Skin epidermis (tissue), 12 donors: ENCODE measurements at regions not wholly inside any gene's neighbourhood (a gene's known extent, or its start where the extent isn't known, plus 50 kb on each side); places are given as distances from the start of the nearest gene placed in this dataset.
A peak's percentile ranks its signal among the peaks of the same experiment; 100 is the strongest.

Source experiments
- H3K27ac ChIP-seq, 21 experiments: fragments of 200-600 bp; sonication (generic) in 11 of 21; one replicate each; pipeline ENCODE4 v1.5.0; 2020; ENCODE audit warnings: mild to moderate bottlenecking in 3 of 21, inconsistent platforms in 2 of 21, moderate library complexity in 2 of 21
- H3K4me3 ChIP-seq, 7 experiments: fragments of 200-600 bp; sonication (generic) in 2 of 7; one replicate each; pipeline ENCODE4 v1.5.0; 2020; ENCODE audit warnings: inconsistent platforms in 2 of 7, mild to moderate bottlenecking in 2 of 7, moderate library complexity in 1 of 7

DNA sequence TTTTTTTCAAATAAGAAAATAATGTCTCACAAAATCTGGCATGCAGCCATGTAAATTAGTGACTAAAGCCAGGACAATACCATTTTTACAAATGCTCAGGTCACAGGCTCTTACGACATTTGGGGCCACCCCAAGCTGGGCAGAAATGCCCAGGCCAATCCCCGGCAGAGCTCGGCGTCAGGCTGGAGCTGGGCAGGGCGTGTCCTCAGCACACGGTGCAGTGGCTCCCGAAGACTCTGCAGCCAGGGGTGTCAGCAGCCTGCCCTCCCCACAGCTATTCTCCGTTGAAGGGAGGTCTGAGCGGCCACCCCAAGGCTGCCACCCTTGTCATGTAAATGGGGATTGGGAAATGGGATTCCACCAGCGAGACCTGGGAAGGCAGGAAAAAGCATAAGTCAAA lies 158.6 kb downstream of the DICER1 start:
- no peak overlapping the region for H3K4me3 ChIP-seq
- no peak overlapping the region for H3K27ac ChIP-seq

DNA sequence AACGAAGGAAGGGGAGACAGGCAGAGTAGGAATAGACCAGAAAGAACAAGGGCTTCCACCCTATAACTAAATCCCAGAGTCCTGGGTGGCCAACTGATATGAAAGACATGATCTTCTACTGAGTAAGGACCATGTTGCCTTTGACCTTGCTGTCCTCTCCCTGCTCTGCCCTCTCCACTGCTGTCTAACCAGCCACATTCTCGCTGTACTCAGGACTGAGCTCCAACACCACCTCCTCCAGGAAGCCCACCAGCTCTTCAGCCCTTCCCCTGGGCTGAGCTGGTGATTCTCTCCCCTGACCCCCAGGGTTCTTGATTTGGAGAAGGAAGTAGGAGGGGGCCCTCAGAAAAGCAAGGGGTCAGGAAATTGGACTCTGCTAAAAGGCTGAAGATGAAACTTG lies 159.2 kb downstream of the DICER1 start:
- Histone ChIP-seq H3K4me3 (no peak overlapping the region), H3K27ac (no peak overlapping the region)

DNA sequence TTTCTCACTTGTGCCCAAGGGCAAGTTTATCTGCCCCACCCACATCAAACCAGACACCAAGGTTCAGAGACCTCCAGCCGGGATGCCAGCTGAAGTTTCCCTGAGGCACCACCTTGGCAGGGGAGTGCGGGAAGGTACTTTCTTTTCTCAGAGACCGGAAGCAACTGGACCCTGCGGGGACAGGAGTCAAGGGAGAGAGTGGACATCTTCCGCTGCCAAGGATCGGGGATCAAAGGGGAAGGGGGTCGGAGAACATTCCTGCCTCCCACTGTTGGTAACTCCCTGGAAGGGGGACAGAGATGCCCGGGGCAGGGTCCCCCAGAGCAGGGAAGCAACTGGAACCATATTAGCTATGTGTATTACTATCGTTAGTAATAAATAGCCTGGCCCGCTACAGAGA lies 161.8 kb downstream of the DICER1 start:
- Histone ChIP-seq H3K4me3 (no peak overlapping the region), H3K27ac (no peak overlapping the region)

DNA sequence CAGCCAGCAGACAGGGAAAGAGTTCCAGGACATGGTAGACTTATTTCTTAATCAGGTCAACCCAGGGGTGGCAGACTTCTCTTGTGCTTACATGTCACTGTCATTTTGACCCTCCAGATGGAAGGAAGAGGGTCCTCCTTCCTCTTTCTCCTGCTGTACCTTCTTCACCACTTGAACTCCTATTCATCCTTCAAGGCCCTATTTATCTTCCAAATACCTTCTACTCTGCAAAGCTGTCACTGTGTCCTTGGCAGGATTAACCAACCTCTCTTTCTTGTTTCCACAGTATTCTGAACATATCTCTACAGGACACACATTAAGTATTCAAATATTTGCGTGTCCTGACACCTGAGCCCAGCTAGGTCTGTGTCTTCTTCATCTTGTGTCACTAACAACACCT lies 163.1 kb downstream of the DICER1 start:
- H3K4me3 ChIP-seq = no peak overlapping the region
- H3K27ac ChIP-seq = no peak overlapping the region

DNA sequence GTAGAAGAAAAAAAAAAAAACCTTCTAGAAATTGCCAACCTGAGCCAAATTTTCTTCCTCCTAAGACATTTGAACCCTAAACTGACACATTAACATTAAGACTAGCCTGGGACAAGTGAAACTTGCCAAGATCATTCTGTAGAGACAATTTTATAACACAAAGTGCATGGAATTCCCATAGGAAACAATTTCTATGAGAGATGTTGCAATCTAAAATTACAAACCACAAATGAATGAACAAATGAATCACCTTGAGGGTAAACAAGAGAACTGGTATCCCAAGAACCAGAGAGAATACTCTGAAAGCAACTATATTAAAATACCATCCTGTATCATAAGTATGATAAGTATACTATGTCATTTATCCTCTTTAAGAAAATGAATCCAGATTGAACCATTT lies 165.3 kb downstream of the DICER1 start:
- no peak overlapping the region for H3K4me3 ChIP-seq
- no peak overlapping the region for H3K27ac ChIP-seq

DNA sequence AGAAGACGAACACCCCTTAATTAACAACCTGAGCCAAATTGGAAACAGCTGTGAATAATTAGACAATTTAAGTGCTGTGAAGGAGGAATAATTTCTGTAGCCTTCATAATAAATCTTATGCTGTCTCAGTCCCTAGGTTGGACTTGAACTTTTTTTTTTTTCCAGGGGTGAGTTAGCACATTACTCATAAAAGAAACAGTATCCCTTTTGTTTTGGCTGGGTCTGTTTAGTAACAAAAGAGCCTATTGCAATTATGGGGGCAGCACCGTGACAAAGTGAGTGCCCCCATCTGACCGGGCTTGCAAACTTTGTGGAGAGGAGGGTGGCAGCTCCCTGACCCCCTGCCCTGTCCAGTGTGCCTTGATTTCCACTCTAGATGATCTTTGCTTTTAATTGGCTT lies 167.4 kb downstream of the DICER1 start:
- H3K4me3 ChIP-seq = no peak overlapping the region
- H3K27ac ChIP-seq = no peak overlapping the region

DNA sequence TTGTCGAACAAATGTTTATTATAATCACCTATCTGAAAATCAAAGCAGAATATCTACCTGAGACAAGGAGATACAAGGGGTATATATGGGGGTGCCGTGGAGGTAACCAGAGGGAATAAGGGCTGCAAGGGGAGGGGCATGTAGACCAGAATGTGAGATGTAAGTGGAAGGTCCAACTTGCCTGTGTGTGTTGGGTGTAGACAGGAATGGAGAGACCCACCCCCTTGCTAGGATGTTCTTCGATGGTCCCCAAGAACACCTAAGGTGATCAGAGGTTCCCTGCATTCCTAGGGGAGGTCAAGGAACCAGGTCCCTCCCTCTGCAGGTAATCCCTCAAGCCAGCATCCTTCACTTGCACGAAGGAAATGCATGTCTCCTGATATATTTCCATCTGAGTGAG lies 167.9 kb downstream of the DICER1 start:
- Histone ChIP-seq H3K4me3 (no peak overlapping the region), H3K27ac (no peak overlapping the region)

DNA sequence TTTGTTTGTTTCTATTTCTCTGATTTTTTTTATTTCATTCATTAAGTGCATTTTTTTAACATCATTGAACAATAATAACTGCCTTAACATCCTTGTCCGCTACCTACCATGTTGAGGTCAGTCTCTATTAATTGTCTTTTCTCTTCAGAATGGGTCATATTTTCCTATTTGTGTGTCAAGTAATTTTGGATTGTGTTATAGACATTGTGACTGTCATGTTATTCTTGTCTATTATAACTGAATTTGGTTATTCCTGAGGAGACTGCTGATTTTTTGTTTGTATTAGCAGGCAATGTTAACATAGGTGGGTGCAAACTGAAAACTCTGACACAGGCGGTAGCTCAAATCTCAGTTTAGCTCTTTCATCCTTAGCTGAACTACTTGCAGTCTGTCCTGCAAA lies 169.9 kb downstream of the DICER1 start:
- no peak overlapping the region for H3K27ac ChIP-seq

DNA sequence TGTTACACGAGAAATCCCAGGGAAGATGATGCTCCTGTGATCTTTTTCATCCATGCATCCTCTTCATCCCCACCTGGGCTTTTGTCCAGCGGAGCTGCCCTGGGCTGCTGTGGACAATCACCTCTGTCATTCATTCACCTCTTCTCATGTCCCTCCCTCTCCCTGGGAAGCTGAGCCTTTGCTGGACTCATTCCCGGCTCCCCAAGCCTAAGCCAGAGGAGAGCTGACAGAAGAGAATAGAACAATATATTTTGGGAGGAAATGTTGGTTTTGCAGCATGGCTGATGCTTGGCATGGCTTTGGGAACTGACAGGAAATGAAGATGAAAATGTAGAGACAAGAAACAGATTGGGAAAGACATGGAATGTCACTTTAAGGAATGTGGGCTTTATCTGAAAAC lies 177.4 kb downstream of the DICER1 start:
- Histone ChIP-seq H3K4me3 (no peak overlapping the region), H3K27ac (no peak overlapping the region)

More for the DNA sequence above, 169.9 kb downstream of the DICER1 start:
- no peak overlapping the region for H3K4me3 ChIP-seq

DNA sequence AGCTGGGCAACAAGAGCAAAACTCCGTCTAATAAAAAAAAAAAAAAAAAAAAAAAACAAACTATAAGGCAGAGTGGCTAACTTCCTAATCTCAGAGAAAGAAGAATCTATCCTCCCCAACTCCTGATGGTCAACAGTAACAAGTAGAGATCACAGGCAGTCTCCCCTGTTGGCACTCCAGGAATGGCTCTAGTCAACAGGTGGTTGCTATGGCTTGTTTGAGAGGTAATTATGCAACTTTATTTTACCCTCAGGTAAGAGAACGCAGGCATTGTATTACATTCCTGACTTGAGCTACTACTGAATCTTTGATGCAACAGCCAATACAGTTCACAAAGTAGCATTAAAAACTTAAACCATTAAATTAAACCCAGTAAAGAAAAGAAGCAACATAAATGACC lies 180.3 kb downstream of the DICER1 start:
- Histone ChIP-seq H3K27ac (no peak overlapping the region), H3K4me3 (no peak overlapping the region)

DNA sequence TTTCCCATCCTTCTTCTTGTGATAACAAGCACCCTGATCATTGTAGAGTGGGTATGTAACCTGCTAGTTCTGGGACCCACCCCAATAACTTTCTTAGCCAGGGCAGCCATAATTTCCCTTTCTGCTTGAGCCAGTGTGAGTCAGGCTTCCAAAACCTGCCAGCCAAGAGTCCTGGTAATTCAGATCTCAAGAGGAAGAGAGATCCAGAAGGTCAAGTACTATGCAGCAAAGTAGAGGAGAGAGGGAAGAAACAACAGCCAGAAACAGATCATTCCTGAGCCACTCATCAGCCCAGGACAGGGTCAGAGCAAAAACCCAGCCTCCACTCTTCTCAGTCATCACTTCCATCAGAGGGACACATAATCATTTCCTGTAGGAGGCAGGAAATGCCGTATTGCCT lies 182.0 kb downstream of the DICER1 start:
- H3K4me3 ChIP-seq = no peak overlapping the region
- H3K27ac ChIP-seq = no peak overlapping the region

DNA sequence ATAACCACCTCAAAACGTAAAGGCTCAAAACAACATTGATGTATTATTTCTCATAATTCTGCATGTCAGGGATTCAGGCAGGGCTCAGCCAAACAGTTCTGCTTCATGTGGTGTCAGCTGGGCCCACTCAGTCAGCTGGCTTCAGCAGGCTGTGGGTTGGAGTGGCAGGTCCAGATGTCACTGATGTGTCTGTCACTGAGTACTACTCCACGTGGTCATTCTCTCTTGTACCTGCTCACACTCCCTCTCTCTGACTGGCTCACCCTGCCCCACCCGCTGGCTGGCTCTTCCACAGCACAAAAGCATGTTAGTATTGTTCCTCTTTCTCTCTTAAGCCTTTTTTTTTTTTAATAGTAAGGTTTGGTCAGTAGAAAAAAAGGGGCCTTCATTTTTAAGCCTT lies 182.4 kb downstream of the DICER1 start:
- Histone ChIP-seq H3K27ac (no peak overlapping the region), H3K4me3 (no peak overlapping the region)

DNA sequence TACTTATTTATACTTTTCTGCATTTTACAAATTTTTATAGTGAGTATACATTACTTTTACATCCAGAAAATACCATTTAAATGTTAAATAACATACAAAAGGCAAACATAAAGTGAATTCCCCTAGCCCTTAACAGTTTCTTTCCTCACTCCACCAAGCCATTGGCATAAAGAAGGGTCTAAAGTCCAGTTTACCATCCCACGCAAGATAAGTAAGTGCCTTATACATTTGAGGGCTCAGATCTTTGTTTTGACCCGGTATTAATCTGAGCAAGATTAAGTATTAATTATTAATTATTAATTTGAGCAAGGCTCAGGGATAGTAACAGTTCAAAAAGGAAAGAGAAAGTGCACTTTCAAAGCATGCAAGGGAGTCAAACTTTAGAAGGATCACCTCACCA lies 182.9 kb downstream of the DICER1 start:
- H3K27ac ChIP-seq = no peak overlapping the region

DNA sequence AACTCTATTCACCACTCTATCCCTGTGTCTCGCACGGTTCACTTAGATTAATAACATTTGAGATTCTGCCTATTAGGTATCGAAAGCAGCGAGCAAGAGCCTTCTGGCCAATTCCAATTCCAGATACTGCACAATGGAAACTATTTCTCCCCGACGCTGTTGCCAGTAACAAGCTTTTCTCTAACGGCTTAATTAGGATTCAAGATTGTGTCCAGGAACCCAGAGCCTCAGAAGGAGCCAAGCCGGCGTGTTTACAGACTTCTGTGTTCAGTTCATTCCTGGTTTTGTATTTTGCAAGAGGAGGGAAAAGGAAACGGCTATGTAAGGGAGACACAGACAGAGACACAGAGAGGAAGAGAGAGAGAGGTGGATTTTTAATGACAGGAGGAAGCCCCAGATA lies 185.6 kb downstream of the DICER1 start:
- H3K4me3 ChIP-seq = no peak overlapping the region
- peak overlapping the region in 5 of 21 experiments; percentile 16 to 65 (median 51) for H3K27ac ChIP-seq

More for the DNA sequence above, 182.9 kb downstream of the DICER1 start:
- H3K4me3 ChIP-seq = no peak overlapping the region

DNA sequence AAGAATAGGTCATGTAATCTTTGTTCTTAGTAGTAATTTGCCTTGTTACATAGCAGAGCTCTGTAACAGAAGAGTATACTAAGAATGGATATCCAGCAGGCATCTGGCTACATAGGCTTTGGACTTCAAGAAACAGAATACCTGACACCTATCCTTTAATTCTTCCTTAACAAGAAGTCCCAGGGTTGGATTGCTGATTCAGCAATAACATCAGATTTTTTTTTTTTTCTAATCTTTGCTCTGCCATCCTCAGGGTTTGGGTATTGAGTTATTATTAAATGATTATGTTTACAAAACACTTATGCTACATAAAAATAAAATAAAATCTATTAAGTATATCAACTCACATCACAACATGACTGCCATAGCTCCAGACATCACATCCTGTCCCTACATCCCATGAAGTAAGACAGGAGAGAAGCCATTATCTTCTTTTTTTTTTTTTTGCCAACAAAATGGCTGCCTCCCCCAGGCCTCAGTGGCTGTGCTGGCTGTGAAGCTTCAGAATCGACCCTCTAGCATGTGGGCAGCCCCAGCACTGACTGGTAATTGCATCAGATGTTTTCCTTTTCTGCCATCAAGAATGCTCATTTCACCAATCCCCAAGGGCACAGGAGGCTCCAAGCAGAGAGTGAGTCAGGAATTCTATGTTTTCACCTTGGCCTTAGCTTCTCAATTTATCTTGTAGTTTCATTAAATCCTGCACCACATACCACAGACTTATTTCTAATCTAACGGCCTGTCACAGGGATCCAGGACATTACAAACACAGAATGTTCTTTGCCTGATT lies 186.2 kb downstream of the DICER1 start:
- peak overlapping the region in 4 of 21 experiments; percentile 16 to 65 (median 48) for H3K27ac ChIP-seq
- H3K4me3 ChIP-seq = no peak overlapping the region

DNA sequence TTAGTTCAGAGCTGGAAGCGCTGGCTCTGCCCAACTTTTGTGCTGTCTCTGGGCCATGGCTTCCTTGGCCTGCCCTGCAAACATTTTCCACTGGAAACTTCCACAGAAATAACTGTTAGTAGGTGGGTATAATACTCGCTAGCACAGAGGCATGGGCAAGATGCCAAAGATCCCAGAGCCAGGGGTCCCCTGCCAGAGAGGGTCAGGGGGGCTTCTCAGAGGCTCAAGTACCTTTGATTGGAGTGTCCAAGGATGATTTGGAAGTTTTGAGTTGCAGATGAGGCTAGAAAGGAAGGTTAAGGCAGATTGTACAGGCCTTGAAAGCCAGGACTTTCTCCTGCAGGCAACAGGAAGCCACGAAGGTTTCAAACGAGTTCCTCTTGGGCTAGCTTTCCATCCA lies 187.6 kb downstream of the DICER1 start:
- Histone ChIP-seq H3K4me3 (no peak overlapping the region), H3K27ac (peak overlapping the region in 1 of 21 experiments; percentile 61)

DNA sequence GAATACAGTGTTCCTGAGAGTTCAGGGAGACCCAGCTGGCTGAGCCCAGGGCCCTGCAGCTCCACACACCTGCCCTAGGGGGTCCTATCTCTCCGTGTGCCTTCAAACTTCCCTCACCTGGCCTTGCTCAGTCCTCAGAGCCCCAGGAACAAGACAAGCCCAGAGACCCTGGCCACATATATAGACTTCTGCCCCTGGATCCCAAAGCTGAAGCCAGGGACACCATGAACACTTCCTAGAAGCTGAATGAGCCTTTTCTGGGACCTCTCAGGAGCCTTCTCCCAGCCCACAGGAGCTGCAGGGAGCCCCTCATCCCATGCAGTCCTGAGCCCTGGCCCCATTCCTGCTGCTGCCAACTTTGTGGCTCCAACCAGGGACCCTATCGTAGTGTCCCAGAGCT lies 190.5 kb downstream of the DICER1 start:
- H3K27ac ChIP-seq = no peak overlapping the region
- no peak overlapping the region for H3K4me3 ChIP-seq

DNA sequence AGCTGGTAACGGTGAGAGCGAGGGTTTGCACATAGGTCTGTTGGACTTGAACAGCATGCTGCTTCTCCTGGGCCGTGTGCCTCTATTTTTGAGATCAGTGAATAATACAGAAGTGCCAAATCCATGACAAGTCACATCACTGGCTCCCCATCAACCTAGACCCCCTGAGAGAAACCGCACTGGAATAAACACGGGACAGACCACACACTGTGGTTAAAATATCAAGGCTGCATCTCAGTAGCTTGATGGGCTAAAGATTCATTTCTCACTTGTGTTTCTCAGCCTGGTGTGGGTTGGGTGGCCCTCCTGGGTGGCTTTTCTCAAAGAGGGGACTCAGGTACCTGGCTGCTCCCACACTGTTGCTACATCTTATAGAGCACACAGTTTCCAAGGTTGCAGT lies 191.0 kb downstream of the DICER1 start:
- no peak overlapping the region for H3K27ac ChIP-seq
- H3K4me3 ChIP-seq = no peak overlapping the region

DNA sequence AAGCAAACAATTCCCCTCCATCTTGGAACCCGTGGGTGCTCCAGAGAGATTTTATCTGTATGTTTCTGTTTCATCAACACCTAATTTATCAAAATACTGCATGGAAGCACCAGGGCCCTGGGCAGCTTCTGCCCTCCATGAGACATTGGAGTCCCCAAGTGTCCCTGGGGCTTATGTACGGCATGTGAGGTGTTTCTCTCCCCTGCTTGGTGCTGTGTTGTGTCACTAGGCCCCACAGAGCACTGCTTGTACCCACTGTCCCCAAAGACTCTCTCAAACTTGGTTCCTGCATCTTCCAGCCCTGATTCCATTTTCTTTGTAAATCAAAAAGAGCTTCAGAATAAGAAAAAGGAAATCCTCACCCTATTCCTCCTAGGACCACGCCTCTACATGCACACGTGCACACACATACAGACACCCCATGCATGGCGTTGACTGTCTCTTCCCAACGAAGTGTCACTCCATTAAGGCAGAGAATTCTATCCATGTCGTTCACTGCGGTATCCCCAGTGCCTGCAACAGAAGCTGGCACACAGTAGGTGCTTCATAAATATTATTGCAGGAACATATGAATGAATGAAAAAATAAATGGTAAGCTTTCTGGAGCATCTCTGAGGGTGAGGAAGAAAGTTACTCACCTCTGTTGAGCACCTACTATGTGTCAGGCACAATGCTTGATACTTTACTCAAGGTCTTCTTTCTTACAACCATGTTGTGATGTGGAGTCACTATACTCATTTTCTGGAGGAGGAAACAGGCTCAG lies 191.6 kb downstream of the DICER1 start:
- Histone ChIP-seq H3K27ac (no peak overlapping the region), H3K4me3 (no peak overlapping the region)

DNA sequence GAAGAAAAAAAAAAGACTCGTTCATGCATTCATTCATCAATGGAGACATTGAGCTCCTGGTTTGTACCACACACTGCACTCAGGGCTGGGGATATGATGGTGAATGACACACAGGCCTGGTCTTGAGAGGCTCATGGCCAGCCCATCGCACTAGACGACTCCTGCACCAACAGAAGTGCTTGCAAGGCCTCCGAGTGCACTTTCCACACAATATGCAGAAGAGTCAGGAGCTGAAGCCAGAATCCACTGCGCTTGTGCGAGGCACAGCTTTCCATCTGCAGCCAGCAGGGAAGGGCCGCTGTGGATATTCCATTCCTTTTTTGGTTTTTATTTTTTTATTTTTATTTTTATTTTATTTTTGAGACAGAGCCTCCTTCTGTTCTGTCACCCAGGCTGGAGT lies 192.4 kb downstream of the DICER1 start:
- H3K27ac ChIP-seq = no peak overlapping the region

DNA sequence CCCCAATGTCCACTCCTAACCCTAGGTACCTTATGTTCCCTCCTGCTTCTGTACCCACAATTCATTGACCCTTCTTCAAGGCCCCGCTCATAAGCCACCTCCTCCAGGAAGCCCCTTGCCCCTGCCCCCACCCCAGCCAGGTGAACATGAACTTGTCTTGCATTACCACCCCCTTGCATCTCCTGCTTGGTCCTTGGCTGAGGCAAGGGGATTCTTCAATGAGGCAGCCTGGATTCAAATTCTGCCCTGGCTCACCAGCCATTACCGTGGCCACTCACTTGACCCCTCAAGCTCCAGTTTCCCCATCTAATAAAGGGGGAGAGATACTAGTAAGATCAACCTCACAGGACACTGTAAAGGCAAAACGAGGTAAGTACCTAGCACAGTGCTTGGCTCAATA lies 193.1 kb downstream of the DICER1 start:
- Histone ChIP-seq H3K27ac (no peak overlapping the region), H3K4me3 (no peak overlapping the region)

More for the DNA sequence above, 192.4 kb downstream of the DICER1 start:
- H3K4me3 ChIP-seq = no peak overlapping the region
